ENCODE measurements at regions not wholly inside any gene's neighbourhood (a gene's known extent, or its start where the extent isn't known, plus 50 kb on each side); places are given as distances from the start of the nearest gene placed in this dataset.

- no peak for DNase-seq (ENCODE audit: low read depth)
- no peak overlapping the region for H3K4me3 ChIP-seq (ENCODE audit: low read length)
- no peak for TF ChIP-seq CTCF (IDR thresholded peaks at IDR 0.05; ENCODE audit: insufficient read depth, low read depth, low read length, missing control alignments)
These were observed 310.6 kb downstream of the SEC16B start for GRCh38 chr1:177659281-177659680.

- TF ChIP-seq CTCF (IDR thresholded peaks at IDR 0.05; ENCODE audit: insufficient read depth, low read depth, low read length, missing control alignments): no peak
- H3K4me3 ChIP-seq (ENCODE audit: low read length): no peak overlapping the region
- no peak for DNase-seq (ENCODE audit: low read depth)
These were observed 313.3 kb downstream of the SEC16B start for GRCh38 chr1:177656598-177656997.

GRCh38 chr1:177650947-177651346 lies 318.9 kb downstream of the SEC16B start:
- no peak for TF ChIP-seq CTCF (IDR thresholded peaks at IDR 0.05; ENCODE audit: insufficient read depth, low read depth, low read length, missing control alignments)

GRCh38 chr1:177648731-177649265 lies 321.1 kb downstream of the SEC16B start:
- no peak for DNase-seq (ENCODE audit: low read depth)
- no peak overlapping the region for H3K4me3 ChIP-seq (ENCODE audit: low read length)
- no peak for TF ChIP-seq CTCF (IDR thresholded peaks at IDR 0.05; ENCODE audit: insufficient read depth, low read depth, low read length, missing control alignments)

More at GRCh38 chr1:177650947-177651346, 318.9 kb downstream of the SEC16B start:
- H3K4me3 ChIP-seq (ENCODE audit: low read length): no peak overlapping the region
- DNase-seq (ENCODE audit: low read depth): no peak

GRCh38 chr1:177648138-177648537 lies 321.7 kb downstream of the SEC16B start:
- no peak overlapping the region for H3K4me3 ChIP-seq (ENCODE audit: low read length)
- TF ChIP-seq CTCF (IDR thresholded peaks at IDR 0.05; ENCODE audit: insufficient read depth, low read depth, low read length, missing control alignments): no peak
- DNase-seq (ENCODE audit: low read depth): no peak

GRCh38 chr1:177646757-177647730 lies 322.8 kb downstream of the SEC16B start:
- no peak for DNase-seq (ENCODE audit: low read depth)
- TF ChIP-seq CTCF (IDR thresholded peaks at IDR 0.05; ENCODE audit: insufficient read depth, low read depth, low read length, missing control alignments): no peak
- H3K4me3 ChIP-seq (ENCODE audit: low read length): no peak overlapping the region

Measured in epithelial cell of esophagus (primary cell).